LNCAP (cell line): ENCODE measurements at regions not wholly inside any gene's neighbourhood (a gene's known extent, or its start where the extent isn't known, plus 50 kb on each side); places are given as distances from the start of the nearest gene placed in this dataset.

Experiments
- CTCF ChIP-seq: fragments of 450-650 bp; IDR thresholded peaks from 2 replicates; pipeline ENCODE4 v1.5.1; 2017; ENCODE audit warnings: mild to moderate bottlenecking

DNA sequence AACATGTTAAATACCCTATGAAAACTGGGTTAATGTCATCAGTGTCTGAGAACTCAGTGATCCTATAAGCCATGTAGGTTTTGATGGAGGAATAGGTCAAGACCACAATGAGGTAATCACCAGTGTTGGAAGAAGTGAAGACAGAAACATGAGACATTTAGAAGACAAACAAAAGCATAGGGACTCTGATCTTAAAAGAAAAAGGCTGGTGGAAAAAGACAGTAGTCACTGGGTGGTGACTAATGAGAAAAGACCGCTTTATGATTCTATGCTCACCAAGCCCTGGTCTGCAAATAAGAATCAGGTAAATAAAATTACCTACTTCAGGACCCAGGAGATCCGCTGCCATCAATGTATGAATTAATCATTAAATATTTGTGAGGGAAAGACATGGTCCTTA is 271.9 kb downstream of the GPD2 start:
- no peak for TF ChIP-seq CTCF

GRCh38 chr2:156709091-156709490 is 272.9 kb downstream of the GPD2 start:
- no peak for TF ChIP-seq CTCF

GRCh38 chr2:156719036-156719435 is 282.9 kb downstream of the GPD2 start:
- no peak for TF ChIP-seq CTCF

GRCh38 chr2:156727867-156728266 is 291.7 kb downstream of the GPD2 start:
- no peak for TF ChIP-seq CTCF

DNA sequence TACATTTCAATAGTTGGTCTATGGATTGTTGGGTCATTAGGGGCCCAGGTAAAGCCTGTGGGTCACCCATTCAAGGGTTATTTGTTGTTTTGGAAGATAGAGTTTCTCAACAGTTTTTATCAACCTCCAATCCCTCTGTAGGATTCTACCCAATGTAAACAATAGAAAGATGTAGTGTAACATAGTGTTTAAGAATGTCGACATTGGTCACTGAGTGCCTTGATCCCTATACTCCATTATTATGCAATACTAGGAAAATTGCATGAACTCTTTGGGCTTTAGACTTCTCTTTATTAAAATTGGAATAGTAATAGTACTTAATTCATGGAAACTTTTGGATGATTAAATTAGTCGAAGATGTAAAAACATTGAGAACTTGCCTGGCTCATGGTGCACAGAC is 292.1 kb downstream of the GPD2 start:
- TF ChIP-seq CTCF, result no peak

GRCh38 chr2:156731506-156731905 is 295.3 kb downstream of the GPD2 start:
- no peak for TF ChIP-seq CTCF

- TF ChIP-seq CTCF, result no peak
Observed at GRCh38 chr2:156736950-156737349, 300.8 kb downstream of the GPD2 start.

GRCh38 chr2:156739301-156739700 is 303.1 kb downstream of the GPD2 start:
- no peak for TF ChIP-seq CTCF
